ENCODE measurements at regions not wholly inside any gene's neighbourhood (a gene's known extent, or its start where the extent isn't known, plus 50 kb on each side); places are given as distances from the start of the nearest gene placed in this dataset.

GRCh38 chr9:88326936-88327335 lies 61.3 kb upstream of the SPIN1 start:
- DNase-seq (ENCODE audit: low read depth in 3 of 3, low spot score in 2 of 3) = no peak

- no peak for DNase-seq (ENCODE audit: low read depth in 3 of 3, low spot score in 2 of 3)
Measured at GRCh38 chr9:88326015-88326414, 62.2 kb upstream of the SPIN1 start.

- no peak for DNase-seq (ENCODE audit: low read depth in 3 of 3, low spot score in 2 of 3)
Measured at GRCh38 chr9:88322906-88323566, 65.2 kb upstream of the SPIN1 start.

- DNase-seq (ENCODE audit: low read depth in 3 of 3, low spot score in 2 of 3) = no peak
Measured at GRCh38 chr9:88321764-88322163, 66.5 kb upstream of the SPIN1 start.

GRCh38 chr9:88320748-88321415 lies 67.4 kb upstream of the SPIN1 start:
- no peak for DNase-seq (ENCODE audit: low read depth in 3 of 3, low spot score in 2 of 3)

GRCh38 chr9:88319936-88320747 lies 68.1 kb upstream of the SPIN1 start:
- DNase-seq (ENCODE audit: low read depth in 3 of 3, low spot score in 2 of 3) = no peak

- DNase-seq (ENCODE audit: low read depth in 3 of 3, low spot score in 2 of 3) = no peak
Measured at GRCh38 chr9:88313364-88314220, 74.7 kb upstream of the SPIN1 start.

GRCh38 chr9:88312517-88313103 lies 75.6 kb upstream of the SPIN1 start:
- DNase-seq (ENCODE audit: low read depth in 3 of 3, low spot score in 2 of 3) = no peak

GRCh38 chr9:88312045-88312444 lies 76.2 kb upstream of the SPIN1 start:
- no peak for DNase-seq (ENCODE audit: low read depth in 3 of 3, low spot score in 2 of 3)

GRCh38 chr9:88310310-88310980 lies 77.8 kb upstream of the SPIN1 start:
- no peak for DNase-seq (ENCODE audit: low read depth in 3 of 3, low spot score in 2 of 3)

GRCh38 chr9:88308831-88309560 lies 79.2 kb upstream of the SPIN1 start:
- DNase-seq (ENCODE audit: low read depth in 3 of 3, low spot score in 2 of 3) = peak in 1 of 3 donors; percentile 38

GRCh38 chr9:88307136-88307535 lies 81.1 kb upstream of the SPIN1 start:
- no peak for DNase-seq (ENCODE audit: low read depth in 3 of 3, low spot score in 2 of 3)

GRCh38 chr9:88303721-88304451 lies 84.4 kb upstream of the SPIN1 start:
- no peak for DNase-seq (ENCODE audit: low read depth in 3 of 3, low spot score in 2 of 3)

GRCh38 chr9:88302579-88303324 lies 85.5 kb upstream of the SPIN1 start:
- DNase-seq (ENCODE audit: low read depth in 3 of 3, low spot score in 2 of 3) = no peak

- no peak for DNase-seq (ENCODE audit: low read depth in 3 of 3, low spot score in 2 of 3)
Measured at GRCh38 chr9:88300556-88300955, 87.7 kb upstream of the SPIN1 start.

- DNase-seq (ENCODE audit: low read depth in 3 of 3, low spot score in 2 of 3) = no peak
Measured at GRCh38 chr9:88291856-88292255, 96.4 kb upstream of the SPIN1 start.

- no peak for DNase-seq (ENCODE audit: low read depth in 3 of 3, low spot score in 2 of 3)
Measured at GRCh38 chr9:88291056-88291455, 97.2 kb upstream of the SPIN1 start.

GRCh38 chr9:88289532-88289931 lies 98.7 kb upstream of the SPIN1 start:
- no peak for DNase-seq (ENCODE audit: low read depth in 3 of 3, low spot score in 2 of 3)

Data from right renal cortex interstitium (tissue), 3 donors.